HG02571 (cell line): ENCODE measurements at regions not wholly inside any gene's neighbourhood (a gene's known extent, or its start where the extent isn't known, plus 50 kb on each side); places are given as distances from the start of the nearest gene placed in this dataset.
"Not testable (repeated sequence)": the region's sequence is repeated elsewhere in the genome, so short reads cannot be mapped to it uniquely, and the experiment has no call there.

ENCODE experiments used
- ATAC-seq: cut with Tn5 transposase; IDR thresholded peaks from one replicate; pipeline ENCODE4 v1.9.1; 2021; ENCODE audit warnings: mild to moderate bottlenecking, moderate library complexity; ENCODE audit not compliant: unreplicated experiment

- ATAC-seq, result no peak
Measured at GRCh38 chr1:187498028-187498427, 669.3 kb downstream of the PLA2G4A start.

- no peak for ATAC-seq
Measured at GRCh38 chr1:187504779-187505178, 676.0 kb downstream of the PLA2G4A start.

- no peak for ATAC-seq
Measured at GRCh38 chr1:187509091-187509490, 680.3 kb downstream of the PLA2G4A start.

DNA sequence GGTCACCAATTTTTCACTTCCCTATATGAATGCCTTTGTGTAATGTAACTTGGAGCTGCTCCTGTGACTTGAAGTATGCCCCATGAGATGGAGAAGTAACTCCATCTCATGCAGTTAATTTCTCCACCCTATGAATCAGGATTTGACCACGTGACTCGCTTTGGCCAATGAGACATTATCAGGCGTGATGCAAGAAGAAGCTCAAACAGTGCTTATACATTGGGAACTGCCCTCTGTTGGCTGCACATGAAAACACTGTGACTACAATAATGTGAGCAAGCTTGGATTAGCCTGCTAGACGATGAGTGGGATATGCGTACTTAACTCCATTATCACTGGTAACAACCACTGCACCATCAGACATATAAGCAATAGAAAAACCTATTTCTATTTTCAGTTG, 684.4 kb downstream of the PLA2G4A start:
- ATAC-seq, result no peak

- no peak for ATAC-seq
Measured at GRCh38 chr1:187514110-187514509, 685.4 kb downstream of the PLA2G4A start.

DNA sequence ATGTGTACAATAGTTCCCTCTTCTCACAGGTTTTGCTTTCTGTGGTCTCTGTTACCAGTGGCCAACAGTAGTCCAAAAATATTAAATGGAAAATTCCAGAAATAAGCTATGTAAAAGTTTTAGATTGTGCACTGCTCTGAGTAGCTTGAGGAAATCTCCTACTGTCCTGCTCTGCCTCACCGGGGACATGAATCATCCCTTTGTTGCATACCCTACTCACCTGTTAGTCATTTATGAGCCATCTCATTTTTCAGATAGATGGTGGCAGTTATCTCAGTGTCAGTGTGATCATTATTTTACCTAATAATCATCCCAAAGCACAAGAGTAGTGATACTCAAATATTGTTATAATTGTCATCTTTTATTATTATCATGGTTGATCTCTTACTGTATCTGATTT, 688.1 kb downstream of the PLA2G4A start:
- no peak for ATAC-seq

DNA sequence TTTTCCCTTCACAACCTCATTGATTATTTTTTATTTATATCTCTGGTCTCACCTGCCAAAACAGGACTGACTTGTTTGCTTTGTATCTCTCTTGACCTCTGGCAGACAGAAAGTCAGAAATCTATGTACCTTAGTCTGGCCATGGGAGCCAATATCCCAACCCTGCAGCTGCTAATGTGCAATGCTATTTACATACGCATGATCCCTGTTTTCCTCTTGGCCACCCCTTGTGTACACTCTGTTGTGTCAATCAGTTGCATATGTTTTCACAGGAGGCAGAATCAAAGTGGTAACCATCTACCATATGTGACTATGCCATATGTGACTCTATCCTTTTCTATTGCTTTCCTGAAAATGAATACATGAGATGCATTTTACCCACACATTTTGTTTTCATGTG, 688.8 kb downstream of the PLA2G4A start:
- no peak for ATAC-seq

DNA sequence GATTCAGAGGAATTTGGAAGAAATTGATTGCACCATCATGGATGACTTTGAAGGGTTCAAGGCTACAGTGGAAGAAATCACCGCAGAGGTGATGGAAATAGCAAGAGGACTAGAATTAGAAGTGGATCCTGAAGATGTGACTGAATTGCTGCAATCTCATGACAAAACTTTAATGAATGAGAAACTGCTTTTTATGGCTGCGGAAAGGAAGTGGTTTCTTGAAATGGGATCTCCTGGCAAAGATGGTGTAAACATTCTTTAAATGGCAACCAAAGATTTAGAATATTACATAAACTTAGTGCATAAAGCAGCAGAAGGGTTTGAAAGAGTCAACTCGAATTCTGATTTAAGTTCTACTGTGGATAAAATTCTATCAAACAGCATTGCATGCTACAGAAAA, 698.6 kb downstream of the PLA2G4A start:
- ATAC-seq, result no peak

- ATAC-seq, result no peak
Measured at GRCh38 chr1:187537936-187538335, 709.2 kb downstream of the PLA2G4A start.

DNA sequence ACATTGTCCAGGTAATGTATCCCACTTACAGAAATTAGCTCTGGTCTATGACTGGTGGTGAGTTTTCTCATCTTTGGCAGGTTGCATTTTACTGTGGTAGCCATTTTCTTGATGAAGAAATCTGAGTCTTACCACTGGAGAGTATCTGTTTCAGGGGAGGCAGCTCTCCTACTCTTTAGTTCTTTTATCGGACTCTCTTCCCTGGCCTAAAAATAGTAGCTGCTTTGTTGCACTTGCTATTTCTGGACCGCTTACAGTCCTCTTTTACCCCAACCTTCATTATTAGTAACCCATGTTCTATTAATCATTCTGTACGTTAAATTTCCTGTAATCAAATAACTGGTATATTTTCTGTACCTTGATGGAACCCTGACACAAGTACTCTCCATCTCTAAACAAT, 720.8 kb downstream of the PLA2G4A start:
- ATAC-seq, result no peak

DNA sequence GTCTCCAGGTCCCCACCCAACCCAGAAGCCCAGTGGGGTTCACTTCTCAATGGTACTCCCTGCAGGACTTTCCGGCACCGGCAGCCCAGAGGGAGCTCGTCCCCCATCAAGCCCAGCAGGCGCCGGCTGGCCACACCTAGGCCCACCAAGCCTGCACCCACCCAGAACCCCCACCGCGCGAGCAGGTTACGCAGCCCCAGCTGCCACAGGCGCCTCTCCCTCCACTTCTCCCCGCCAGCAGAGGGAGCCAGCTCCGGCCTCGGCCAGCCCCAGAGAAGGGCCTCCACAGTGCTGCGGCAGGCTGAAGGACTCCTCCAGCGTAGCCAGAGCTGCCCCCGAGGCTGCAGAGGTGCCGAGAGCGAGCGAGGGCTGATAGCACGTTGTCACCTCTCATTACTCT, 722.3 kb downstream of the PLA2G4A start:
- no peak for ATAC-seq

GRCh38 chr1:187563191-187563590, 734.4 kb downstream of the PLA2G4A start:
- no peak for ATAC-seq

- ATAC-seq, result no peak
Measured at GRCh38 chr1:187566354-187566753, 737.6 kb downstream of the PLA2G4A start.

GRCh38 chr1:187568067-187568466, 739.3 kb downstream of the PLA2G4A start:
- no peak for ATAC-seq

GRCh38 chr1:187570166-187570565, 741.4 kb downstream of the PLA2G4A start:
- ATAC-seq, result no peak

- no peak for ATAC-seq
Measured at GRCh38 chr1:187577610-187578009, 748.9 kb downstream of the PLA2G4A start.

DNA sequence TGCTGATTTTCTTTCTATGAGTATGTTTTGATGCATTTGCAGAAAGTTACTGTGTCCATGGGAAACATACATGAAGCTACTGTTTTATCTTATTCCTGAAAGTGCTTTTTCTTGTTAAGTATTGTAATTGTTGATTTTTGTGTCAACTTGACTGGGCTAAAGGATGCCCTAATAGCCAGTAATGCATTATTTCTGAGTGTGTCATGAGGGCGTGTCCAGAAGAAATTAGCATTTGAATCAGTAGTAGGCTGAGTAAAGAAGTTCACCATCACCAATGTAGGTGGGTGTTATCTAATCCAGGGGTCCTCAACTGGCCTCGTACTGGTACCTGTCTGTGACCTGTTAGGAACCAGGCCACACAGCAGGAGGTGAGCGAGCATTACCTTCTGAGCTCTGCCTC, 760.2 kb downstream of the PLA2G4A start:
- ATAC-seq, result no peak

- ATAC-seq, result no peak
Measured at GRCh38 chr1:187605736-187606135, 777.0 kb downstream of the PLA2G4A start.

GRCh38 chr1:187615853-187616735, 787.3 kb downstream of the PLA2G4A start:
- ATAC-seq, result not testable (repeated sequence)

GRCh38 chr1:187616830-187617229, 788.1 kb downstream of the PLA2G4A start:
- not testable (repeated sequence) for ATAC-seq

DNA sequence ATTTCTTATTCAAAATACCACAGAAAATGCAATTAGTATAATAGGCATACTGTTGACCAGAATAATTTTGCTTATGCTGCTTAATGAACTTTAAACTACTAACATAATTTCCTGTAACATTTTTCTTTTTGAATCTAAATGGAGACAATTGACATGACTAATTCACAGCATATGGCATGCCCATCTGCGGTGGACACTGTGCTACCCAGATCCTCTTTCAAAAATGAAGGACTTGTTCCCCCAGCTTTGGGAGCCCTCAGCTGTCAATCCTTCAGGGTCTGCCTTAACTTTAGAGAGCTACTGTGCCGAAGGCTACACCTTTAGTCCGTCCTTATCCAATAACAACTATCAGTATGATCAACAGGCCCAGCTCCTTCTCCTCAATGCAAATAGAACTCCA, 789.0 kb downstream of the PLA2G4A start:
- ATAC-seq, result no peak

- ATAC-seq, result no peak
Measured at GRCh38 chr1:187619175-187619574, 790.4 kb downstream of the PLA2G4A start.

GRCh38 chr1:187621951-187622350, 793.2 kb downstream of the PLA2G4A start:
- no peak for ATAC-seq
